ENCODE measurements at regions not wholly inside any gene's neighbourhood (a gene's known extent, or its start where the extent isn't known, plus 50 kb on each side); places are given as distances from the start of the nearest gene placed in this dataset.

- no peak for DNase-seq
Measured at GRCh38 chr2:19028587-19029375, 329.6 kb downstream of the OSR1 start.

DNA sequence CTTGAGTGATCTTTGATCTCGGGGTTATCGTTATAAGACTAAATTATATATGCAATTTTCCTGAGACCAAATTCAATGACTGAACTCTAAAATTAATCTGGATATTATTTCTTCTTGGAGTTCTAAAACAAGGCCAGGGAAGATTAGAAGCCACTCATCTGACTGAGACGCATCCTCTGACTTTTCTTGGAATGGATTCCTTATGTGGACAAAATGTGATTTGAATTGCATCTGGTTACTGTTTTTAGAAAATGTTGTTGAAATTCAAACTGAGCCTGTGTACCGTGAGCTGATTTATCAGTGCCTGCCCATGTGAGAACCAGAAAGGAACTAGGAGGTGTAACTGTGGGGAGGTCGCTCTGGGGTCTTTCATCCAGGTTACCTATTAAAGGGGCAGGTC, 330.8 kb downstream of the OSR1 start:
- no peak for DNase-seq

DNA sequence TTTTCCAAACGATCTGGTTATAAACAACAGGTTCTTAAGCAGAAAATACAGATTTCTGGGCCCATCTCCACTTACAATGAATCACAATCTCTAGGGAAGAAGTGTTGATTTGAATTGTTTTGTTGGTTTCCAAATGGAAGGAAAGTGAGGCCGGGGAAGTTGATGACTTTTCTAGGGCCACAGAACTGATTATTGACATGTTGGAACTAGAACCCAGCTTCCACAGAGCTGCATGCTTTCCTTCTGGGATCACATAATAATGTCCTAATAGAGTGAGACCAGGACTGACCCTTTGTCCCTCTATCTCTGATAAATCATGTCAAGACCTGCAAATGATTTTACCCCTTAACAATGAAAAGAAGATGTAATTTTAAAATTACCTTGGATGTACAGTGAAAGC, 332.2 kb downstream of the OSR1 start:
- no peak for DNase-seq

DNA sequence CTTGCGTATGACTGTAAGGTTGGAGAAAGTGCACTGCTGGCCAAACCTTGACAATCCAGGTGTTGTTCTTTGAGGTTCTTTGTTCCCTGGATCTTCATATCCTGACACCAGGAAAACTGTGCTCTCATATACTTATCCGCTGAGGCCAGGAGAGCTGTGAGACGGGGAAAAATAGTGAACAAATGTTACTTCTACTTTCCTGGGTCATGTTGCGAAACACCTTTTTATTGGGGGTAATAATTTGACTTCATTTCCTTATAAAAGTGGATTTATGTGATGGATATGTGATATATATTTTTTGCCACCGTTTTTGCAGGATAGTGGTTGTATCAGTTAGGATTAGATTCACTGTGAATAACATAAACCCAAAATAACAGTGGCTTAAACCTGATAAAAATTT, 336.1 kb downstream of the OSR1 start:
- DNase-seq = no peak

- no peak for DNase-seq
Measured at GRCh38 chr2:19021721-19022120, 336.7 kb downstream of the OSR1 start.

DNA sequence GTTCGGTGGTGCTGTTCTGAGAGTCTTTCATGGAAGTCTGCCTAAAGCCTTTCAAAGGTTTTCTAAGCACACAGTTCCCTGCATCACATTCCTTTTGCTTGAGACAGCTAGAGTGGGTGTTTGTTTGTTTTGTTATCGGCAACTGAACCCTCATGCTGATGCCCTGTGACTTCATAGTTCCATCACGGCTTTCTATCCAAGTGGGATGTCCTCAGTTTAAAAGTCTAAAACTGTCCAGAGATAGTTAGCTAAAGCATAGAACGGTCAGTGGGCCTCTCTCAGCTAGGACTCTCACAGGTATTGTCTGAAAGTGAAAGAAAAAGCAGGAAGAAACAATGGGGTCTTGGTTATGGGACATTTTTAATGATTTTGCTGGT, 337.3 kb downstream of the OSR1 start:
- no peak for DNase-seq

- no peak for DNase-seq
Measured at GRCh38 chr2:19020144-19021099, 338.0 kb downstream of the OSR1 start.

DNA sequence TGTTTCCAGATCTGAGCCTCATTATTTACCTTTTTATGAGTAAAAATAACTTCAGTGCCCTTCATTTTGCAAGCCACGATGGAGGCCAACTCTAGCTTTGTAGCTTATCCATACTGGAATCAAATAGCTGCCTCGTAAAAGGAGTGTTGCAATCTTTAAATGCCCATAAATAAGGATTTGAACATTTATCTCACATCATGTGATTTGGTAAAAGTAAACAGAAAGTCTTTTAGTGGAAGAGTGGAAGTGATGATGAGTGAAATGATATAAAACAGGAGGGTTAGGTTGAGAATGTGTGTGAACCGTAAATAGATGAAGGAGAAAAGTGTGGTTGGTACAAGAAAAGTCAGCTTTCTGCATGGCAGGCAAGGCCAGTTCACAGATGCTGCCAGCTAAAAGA, 348.9 kb downstream of the OSR1 start:
- no peak for DNase-seq

- no peak for DNase-seq
Measured at GRCh38 chr2:19003554-19003953, 354.9 kb downstream of the OSR1 start.

GRCh38 chr2:19000776-19001175, 357.6 kb downstream of the OSR1 start:
- no peak for DNase-seq

GRCh38 chr2:18999198-18999597, 359.2 kb downstream of the OSR1 start:
- no peak for DNase-seq

- DNase-seq = no peak
Measured at GRCh38 chr2:18998491-18998890, 359.9 kb downstream of the OSR1 start.

DNA sequence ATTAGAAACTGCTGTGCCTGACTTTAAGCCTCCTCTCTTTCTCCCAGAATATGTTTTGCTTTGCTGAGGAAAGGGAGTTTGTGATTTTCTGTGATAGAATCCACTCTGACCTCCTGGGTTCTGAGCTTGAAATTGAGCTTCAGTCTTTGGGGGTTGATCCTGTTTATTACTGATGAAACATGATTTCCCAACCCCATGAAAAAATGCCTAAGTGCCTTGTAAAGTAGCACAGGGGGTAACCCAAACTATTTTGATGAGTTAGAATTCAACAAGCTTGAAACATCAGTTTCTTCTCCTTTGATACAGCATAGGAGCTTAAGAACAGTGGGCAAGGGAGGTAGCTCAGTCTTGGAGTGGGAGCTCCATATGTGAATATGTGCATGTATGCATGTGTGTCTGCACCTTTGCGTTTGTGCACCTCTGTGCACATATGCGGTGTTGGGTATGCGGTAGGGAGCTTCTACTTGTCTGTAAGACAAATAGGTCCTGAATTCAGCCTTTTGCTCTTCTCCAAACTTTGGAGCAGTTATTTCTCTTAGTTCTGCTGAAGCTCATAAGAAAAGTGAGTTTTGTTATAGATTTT, 364.6 kb downstream of the OSR1 start:
- no peak for DNase-seq

- no peak for DNase-seq
Measured at GRCh38 chr2:18991177-18992168, 366.9 kb downstream of the OSR1 start.

- no peak for DNase-seq
Measured at GRCh38 chr2:18988631-18989232, 369.7 kb downstream of the OSR1 start.

DNA sequence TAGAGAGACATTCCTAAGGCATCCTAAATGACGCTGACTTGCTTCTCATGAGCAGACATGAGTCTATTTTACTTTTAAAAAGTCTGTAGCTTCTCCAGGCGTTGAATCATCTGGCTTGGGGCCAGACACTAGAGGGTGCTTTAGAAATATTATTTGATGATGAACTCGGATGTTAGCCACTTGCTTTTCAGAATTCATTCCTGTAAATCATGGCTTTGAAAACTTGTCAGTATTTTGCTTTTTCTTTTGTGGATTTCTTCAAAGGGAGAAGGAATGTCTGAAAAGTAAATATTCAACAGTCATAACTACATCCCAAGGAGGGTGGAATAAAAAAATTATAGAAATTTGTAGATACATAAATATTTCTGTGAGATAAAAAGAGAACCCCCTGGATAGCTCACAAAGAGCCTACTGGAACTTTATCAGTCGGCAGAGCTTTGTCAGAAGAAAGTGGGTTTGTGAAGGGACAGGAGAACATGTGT, 370.8 kb downstream of the OSR1 start:
- DNase-seq = no peak

GRCh38 chr2:18987016-18987415, 371.4 kb downstream of the OSR1 start:
- DNase-seq = no peak

- DNase-seq = no peak
Measured at GRCh38 chr2:18986046-18986445, 372.4 kb downstream of the OSR1 start.

- no peak for DNase-seq
Measured at GRCh38 chr2:18980786-18981430, 377.5 kb downstream of the OSR1 start.

GRCh38 chr2:18980104-18980785, 378.2 kb downstream of the OSR1 start:
- no peak for DNase-seq

- no peak for DNase-seq
Measured at GRCh38 chr2:18977409-18977808, 381.0 kb downstream of the OSR1 start.
